Tibial artery (tissue), 4 donors: ENCODE measurements at regions not wholly inside any gene's neighbourhood (a gene's known extent, or its start where the extent isn't known, plus 50 kb on each side); places are given as distances from the start of the nearest gene placed in this dataset.

Source experiments
- DNase-seq, 2 donors: peaks; one replicate each; pipeline ENCODE4 v3.0.0-alpha.2; 2019
- H3K27ac ChIP-seq, 2 donors: fragments of 200-600 bp; sonication (generic) in 1 of 2; 1 replicate in 1 of 2; 2 replicates in 1 of 2; pipeline ENCODE4 v1.5.1; 2018 to 2019; ENCODE audit warnings: mild to moderate bottlenecking in 1 of 2
- H3K27me3 ChIP-seq, 2 donors: fragments of 200-600 bp; sonication (generic) in 1 of 2; one replicate each; pipeline versions ENCODE4 v1.5.1 to v1.6.0; 2016 to 2019
- H3K36me3 ChIP-seq, 3 donors: fragments of 200-600 bp; sonication (generic) in 2 of 3; one replicate each; pipeline ENCODE4 v1.5.1; 2016 to 2019; ENCODE audit warnings: mild to moderate bottlenecking in 2 of 3
- H3K4me1 ChIP-seq, 4 donors: fragments of 200-600 bp; sonication (generic) in 2 of 4; 1 replicate in 3 of 4; 2 replicates in 1 of 4; pipeline ENCODE4 v1.5.1; 2016 to 2019
- H3K4me3 ChIP-seq, 2 donors: fragments of 200-600 bp; sonication (generic) in 1 of 2; 1 replicate in 1 of 2; 2 replicates in 1 of 2; pipeline ENCODE4 v1.5.1; 2018 to 2019; ENCODE audit warnings: mild to moderate bottlenecking in 2 of 2
- H3K9me3 ChIP-seq, 3 donors: fragments of 200-600 bp; sonication (generic) in 1 of 3; one replicate each; pipeline ENCODE4 v1.5.1; 2016 to 2019
- intact Hi-C: fragments of 100-400 bp; cut with DNase I; formaldehyde crosslinking; loops from one replicate; pipeline ENCODE4 v1.15.0; 2023; ENCODE audit warnings: low total_unique reads
- TF ChIP-seq, protein P1 (sequence below), 2 experiments: fragments of 200-600 bp in 1 of 2; fragments of 450-650 bp in 1 of 2; IDR thresholded peaks; one replicate each; pipeline ENCODE4 v1.5.1; 2017 to 2019; ENCODE audit warnings: antibody characterized with exemption in 2 of 2, mild to moderate bottlenecking in 1 of 2, moderate library complexity in 1 of 2

DNA sequence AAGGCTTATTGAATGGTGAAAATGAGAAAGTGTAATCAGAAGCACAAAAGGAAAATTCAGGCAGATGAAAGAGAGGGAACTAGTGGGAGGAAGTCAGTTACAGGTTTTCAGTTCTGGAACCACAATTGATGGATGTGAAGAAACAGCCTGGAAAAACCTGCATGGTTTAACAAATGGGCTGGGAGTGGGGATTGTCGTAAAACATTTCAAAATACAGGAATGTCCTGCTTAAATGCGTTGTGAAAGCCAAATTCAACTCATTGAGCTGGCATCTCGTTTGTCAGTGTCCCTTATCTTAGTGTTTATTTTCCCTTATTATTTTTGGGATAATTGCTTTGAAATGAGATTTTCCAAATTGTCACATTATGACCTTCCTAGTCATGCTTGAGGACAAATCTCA, 106.5 kb upstream of the RFC3 start:
- Histone ChIP-seq H3K4me1 (peaks cover 0 to 6% (median 0%) of the 10 kb centered on the region in 4 donors), H3K36me3 (no peaks in the 10 kb centered on the region), H3K27me3 (no peaks in the 10 kb centered on the region), H3K27ac (no peak overlapping the region), H3K4me3 (no peak overlapping the region), H3K9me3 (no peaks in the 10 kb centered on the region)
- intact Hi-C loops, result no loop called here
- TF ChIP-seq, protein P1, sequence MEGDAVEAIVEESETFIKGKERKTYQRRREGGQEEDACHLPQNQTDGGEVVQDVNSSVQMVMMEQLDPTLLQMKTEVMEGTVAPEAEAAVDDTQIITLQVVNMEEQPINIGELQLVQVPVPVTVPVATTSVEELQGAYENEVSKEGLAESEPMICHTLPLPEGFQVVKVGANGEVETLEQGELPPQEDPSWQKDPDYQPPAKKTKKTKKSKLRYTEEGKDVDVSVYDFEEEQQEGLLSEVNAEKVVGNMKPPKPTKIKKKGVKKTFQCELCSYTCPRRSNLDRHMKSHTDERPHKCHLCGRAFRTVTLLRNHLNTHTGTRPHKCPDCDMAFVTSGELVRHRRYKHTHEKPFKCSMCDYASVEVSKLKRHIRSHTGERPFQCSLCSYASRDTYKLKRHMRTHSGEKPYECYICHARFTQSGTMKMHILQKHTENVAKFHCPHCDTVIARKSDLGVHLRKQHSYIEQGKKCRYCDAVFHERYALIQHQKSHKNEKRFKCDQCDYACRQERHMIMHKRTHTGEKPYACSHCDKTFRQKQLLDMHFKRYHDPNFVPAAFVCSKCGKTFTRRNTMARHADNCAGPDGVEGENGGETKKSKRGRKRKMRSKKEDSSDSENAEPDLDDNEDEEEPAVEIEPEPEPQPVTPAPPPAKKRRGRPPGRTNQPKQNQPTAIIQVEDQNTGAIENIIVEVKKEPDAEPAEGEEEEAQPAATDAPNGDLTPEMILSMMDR (IDR thresholded peaks at IDR 0.05), result no peak
- no peak for DNase-seq

- H3K27me3 ChIP-seq, result no peaks in the 10 kb centered on the region
- no peaks in the 10 kb centered on the region for H3K36me3 ChIP-seq
- H3K9me3 ChIP-seq, result no peaks in the 10 kb centered on the region
- no peak for DNase-seq
- H3K27ac ChIP-seq, result no peak overlapping the region
- H3K4me1 ChIP-seq, result peaks cover 0 to 16% (median 2%) of the 10 kb centered on the region in 4 donors
- H3K4me3 ChIP-seq, result no peak overlapping the region
- intact Hi-C loops, result no loop called here
- TF ChIP-seq, protein P1 (IDR thresholded peaks at IDR 0.05), result no peak
Measured at GRCh38 chr13:33717775-33718174, 100.2 kb upstream of the RFC3 start.

DNA sequence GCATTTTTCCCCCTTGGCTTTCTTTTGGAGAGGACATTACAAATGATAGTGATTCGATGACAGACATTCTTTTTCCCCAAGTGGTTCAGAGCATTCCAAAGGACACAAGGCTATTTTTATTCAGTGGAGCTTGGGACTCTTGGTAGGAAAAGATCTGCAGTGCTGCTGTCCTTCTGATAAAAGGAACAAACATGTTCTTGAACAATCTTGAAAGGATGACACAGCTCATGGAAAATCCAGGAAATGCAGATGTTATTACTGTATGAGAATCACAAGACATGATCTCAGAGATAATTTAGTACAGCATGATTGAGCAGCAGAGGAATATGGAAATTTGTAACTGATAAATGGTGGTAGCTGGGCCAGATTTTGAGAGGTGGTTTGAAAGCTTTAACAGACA, 96.2 kb upstream of the RFC3 start:
- DNase-seq, result no peak
- Histone ChIP-seq H3K4me3 (no peak overlapping the region), H3K27ac (peak overlapping the region; percentile 47 to 62), H3K4me1 (peaks cover 0 to 25% (median 11%) of the 10 kb centered on the region in 4 donors), H3K36me3 (no peaks in the 10 kb centered on the region), H3K27me3 (no peaks in the 10 kb centered on the region), H3K9me3 (no peaks in the 10 kb centered on the region)
- TF ChIP-seq, protein P1 (IDR thresholded peaks at IDR 0.05), result no peak
- intact Hi-C loops, result loop anchor here (10.0 kb wide), 2 partner anchors 177 to 1137 kb away; partner anchors contain the start of gene PDS5B

- intact Hi-C loops, result loop anchor here (10.0 kb wide), 2 partner anchors 178 to 1138 kb away; partner anchors contain the start of gene PDS5B
- H3K27ac ChIP-seq, result peak overlapping the region; percentile 47 to 62
Measured at GRCh38 chr13:33722216-33722915, 95.6 kb upstream of the RFC3 start.

GRCh38 chr13:33723365-33723764, 94.6 kb upstream of the RFC3 start:
- intact Hi-C loops, result loop anchor here (10.0 kb wide), 2 partner anchors 179 to 1139 kb away; partner anchors contain the start of gene PDS5B
- Histone ChIP-seq H3K27me3 (no peaks in the 10 kb centered on the region), H3K4me1 (peaks cover 0 to 25% (median 14%) of the 10 kb centered on the region in 4 donors), H3K27ac (peak overlapping the region; percentile 47 to 62), H3K36me3 (no peaks in the 10 kb centered on the region), H3K9me3 (no peaks in the 10 kb centered on the region), H3K4me3 (no peak overlapping the region)
- TF ChIP-seq, protein P1 (IDR thresholded peaks at IDR 0.05), result no peak
- DNase-seq, result no peak

More at GRCh38 chr13:33722216-33722915, 95.6 kb upstream of the RFC3 start:
- TF ChIP-seq, protein P1 (IDR thresholded peaks at IDR 0.05), result no peak
- DNase-seq, result no peak
- Histone ChIP-seq H3K27me3 (no peaks in the 10 kb centered on the region), H3K4me3 (no peak overlapping the region), H3K9me3 (no peaks in the 10 kb centered on the region), H3K36me3 (no peaks in the 10 kb centered on the region), H3K4me1 (peaks cover 0 to 25% (median 11%) of the 10 kb centered on the region in 4 donors)
